ENCODE measurements at regions not wholly inside any gene's neighbourhood (a gene's known extent, or its start where the extent isn't known, plus 50 kb on each side); places are given as distances from the start of the nearest gene placed in this dataset.

DNA sequence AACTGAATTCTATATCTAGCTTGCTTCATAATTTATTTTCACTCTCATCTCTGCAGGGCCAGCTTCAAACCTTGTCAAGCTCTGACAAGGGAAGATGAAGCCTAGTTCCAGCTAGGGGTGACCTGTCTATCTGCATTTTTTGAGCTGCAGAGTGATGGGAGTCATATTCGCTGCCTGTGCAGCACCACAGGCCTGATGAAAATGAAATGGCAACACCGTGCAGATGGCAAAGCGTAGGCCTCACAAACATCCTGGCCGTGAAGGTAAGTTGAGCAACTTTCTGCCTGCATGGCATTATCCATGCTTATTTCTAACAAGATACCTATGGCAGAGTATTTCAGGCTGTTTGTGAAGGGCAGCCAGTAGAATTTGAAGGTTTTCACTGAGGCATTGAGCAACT is 86.4 kb upstream of the C1QTNF9B start:
- no peak for DNase-seq (ENCODE audit: low read depth)

DNA sequence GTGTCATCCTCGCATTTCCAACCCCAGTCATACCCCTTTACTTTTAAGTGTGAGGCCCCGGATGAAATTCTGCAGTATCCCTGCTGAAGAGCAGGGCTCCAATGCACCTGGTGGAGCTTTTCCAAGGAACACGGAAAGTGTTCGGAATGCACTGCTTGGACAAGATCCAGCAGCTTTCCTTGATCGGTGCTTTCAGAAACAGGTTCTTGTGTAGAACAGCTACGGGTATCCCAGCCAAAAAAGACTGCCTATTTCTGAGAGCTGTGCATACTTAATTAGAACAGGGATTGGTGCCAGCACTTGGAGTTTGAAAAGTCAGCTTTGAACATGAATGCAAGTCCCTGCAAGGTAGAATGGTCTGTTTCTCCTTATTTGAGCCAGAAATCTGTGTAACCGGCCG is 87.2 kb upstream of the C1QTNF9B start:
- no peak for DNase-seq (ENCODE audit: low read depth)

DNA sequence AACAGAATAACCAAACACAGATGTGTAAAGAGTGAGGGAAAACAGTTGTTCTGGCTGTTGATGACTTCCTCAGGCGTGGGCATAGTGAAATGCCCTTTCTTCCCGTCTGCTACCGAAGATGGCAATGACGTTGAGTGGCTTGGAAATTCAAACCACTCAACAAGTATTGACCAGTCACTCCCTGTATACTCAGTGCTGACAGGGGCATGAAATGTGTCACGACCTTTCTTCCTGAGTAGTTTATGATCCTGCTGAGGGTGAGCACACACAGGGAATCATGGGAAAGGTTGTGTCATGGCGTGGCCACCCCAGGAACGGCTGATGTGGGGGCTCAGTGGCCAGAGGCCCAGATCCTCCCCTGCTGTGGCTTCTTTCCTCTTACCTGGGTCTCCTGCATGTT is 87.8 kb upstream of the C1QTNF9B start:
- no peak for DNase-seq (ENCODE audit: low read depth)

DNA sequence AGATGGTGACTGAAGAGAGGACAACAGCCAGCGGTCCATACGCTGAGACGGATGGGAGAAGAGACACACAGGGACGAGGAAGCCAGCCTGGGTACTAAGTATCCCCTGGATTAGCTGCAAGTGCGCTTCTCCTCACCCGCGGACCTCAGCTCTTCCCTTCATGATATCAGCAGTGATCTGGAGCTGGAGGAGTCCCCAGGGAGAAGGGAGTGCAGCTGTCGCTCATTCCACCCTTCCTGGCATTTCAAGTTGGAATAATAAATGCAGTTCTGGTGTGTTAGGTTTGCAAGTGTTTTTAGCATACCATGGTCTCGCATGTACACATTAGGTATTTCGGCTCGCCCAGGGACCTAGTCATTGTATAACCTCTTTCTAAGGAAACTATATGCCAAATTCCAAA is 88.5 kb upstream of the C1QTNF9B start:
- DNase-seq (ENCODE audit: low read depth) = no peak

DNA sequence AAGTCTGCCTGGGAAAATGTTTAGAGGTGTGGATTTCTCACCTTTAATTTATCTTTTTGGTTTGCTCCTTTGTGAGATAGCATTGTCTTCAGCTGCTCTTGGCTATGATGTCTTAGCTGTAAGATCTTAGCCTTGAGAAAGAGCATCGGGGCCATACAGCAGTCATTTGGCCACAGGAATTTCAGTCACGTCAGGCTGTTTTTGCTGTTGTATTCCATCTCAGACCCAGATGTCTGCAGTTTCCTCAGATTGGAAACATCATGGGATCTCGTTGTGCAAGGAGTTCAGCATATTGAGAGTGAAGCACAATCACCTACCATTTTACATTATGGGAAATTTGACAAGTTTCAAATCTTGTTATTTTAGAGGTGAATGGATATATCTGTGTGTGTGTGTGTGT is 89.3 kb upstream of the C1QTNF9B start:
- DNase-seq (ENCODE audit: low read depth) = no peak

DNA sequence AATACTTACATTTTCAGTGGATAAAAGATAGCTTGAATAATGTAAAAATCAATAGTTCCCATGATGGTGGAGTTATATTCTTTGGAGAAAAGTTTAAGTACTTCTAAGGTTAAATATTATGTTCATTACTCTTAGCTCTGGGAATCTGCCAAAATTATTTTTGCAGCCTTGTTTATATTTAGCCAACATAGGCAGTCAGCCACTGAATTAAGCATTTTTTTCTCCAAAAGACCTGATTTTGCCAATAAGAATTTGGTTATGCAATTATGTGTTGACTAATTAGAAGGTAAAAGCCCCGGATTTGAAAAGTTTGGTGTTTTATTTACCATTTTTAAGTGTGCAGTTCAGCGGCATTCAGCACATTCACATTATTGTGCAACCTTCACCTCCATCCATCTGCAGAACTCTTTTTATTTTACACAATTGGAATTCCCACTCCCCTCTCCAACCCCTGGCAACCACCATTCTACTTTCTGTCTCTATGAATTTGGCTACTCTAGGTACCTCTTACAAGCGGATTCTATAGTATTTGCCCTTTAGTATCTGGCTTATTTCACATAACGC is 90.1 kb upstream of the C1QTNF9B start:
- DNase-seq (ENCODE audit: low read depth) = no peak

DNA sequence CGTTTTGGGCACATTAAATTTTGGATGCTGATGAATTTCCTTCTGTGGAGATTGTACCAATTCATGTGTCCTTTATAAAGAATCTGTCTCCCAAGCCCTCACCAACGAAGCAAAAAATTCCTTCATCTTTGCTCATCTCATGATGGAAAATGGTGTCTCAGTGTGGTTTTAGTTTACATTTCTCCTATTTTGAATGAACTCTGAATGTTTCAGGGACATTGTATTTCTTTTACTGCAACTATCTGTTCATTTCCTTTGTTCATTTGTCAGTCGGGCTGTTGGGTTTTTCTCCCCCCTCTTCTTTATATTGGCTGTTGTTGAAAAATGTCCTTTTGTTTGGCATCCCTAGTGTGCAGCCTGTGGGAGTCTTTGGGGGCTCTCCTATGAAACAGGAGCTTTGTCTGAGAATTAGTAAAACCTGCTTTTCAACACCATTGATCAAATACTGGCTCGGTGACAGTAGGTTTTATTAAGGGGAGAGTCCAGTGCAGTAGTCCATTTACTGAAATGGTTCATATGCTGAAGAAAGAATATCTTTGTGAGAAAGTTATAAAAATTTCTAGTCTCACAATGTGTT is 91.3 kb upstream of the C1QTNF9B start:
- no peak for DNase-seq (ENCODE audit: low read depth)

DNA sequence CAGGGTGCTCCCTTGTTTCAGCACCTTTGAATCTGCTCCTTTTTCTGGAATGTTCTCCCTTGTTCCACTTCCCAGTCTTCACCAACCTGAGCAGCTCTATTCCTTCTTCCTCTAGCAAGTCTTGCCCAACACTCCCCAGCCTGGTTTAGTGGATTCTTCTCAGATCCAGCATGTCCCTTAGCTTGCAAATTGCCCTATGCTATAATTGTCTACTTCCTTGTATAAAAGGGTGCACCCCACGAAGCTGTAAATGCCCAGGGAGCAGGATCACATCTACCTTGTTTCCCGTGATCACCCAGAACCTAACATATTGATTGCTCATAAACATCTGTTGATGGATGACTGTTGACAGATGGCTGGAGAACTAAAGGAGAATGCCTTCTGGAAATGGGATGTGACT is 93.2 kb upstream of the C1QTNF9B start:
- no peak for DNase-seq (ENCODE audit: low read depth)

DNA sequence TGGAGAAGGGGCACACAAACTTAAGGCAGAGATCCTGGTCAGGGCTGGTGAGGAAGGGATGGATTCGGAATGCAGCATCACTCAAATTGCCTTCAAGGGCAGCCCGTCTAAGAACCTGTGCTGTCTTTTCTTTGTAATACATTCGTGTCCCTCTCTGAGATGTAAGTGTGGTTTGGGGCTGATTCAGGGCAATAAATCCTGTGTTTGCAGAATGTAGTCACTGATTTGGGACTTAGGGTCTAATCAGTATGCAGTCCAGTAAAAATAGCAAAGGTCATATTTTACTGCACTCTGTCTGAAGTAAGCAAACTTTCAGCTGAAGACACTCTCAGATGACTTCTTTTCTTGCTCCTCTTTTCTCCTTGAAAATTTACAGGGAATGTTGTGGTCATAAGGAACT is 93.8 kb upstream of the C1QTNF9B start:
- no peak for DNase-seq (ENCODE audit: low read depth)

DNA sequence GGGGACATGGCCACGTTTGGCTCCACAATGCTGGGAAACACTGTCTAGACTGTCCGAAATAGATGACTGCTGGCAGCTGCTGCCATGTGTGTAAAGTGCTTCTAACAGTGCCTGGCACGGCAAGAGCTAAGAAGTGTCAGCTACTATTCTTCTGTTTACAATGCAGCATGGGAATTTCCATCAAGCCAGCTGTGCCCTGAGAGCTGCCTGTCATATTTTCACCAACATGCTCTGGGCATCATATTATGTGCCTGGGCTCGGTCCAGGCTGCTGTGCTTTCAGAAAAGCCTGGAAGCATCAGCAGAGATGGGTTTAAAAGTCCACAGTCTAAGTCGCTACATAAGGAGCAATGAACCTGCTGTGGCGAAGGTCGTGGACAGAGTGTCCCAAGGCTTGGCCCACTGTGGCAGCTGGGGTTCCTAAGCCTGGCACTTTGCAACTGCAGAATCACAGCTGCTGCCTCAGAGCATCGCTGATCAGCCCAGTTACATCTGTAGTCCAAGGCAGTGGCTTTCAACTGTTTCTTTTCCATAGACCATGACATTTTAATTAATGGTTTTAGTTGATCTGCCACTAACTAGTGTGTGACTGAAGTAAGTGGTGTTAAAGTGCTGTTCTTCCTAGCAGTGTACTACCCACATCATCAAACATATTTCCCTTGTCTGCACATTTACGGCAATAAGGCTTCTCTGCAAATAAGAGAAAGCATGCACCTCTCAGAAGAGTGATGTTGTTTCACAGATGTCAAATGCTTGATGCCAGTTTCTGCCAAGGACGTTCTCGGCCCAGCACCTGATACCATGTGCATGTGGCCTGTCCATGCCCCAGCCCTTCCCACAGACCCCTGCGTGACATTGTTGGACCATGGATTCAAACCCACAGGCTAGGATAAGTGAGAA is 95.7 kb upstream of the C1QTNF9B start:
- no peak for DNase-seq (ENCODE audit: low read depth)

DNA sequence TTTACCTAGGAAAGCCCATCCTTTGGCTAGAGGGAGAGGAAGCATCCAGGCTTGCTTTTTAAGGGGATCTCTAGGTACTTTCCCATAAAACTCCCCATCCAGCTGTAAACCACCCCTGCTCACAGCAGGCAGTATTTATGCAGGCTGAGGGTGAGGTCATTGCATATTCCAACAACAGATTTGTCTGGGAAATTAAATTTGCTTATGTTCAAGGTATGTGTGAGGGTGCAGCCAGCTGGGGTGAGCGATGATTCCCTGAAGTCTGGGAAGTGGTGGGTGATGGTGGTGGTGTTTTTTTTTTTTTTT is 96.3 kb upstream of the C1QTNF9B start:
- DNase-seq (ENCODE audit: low read depth) = no peak

DNA sequence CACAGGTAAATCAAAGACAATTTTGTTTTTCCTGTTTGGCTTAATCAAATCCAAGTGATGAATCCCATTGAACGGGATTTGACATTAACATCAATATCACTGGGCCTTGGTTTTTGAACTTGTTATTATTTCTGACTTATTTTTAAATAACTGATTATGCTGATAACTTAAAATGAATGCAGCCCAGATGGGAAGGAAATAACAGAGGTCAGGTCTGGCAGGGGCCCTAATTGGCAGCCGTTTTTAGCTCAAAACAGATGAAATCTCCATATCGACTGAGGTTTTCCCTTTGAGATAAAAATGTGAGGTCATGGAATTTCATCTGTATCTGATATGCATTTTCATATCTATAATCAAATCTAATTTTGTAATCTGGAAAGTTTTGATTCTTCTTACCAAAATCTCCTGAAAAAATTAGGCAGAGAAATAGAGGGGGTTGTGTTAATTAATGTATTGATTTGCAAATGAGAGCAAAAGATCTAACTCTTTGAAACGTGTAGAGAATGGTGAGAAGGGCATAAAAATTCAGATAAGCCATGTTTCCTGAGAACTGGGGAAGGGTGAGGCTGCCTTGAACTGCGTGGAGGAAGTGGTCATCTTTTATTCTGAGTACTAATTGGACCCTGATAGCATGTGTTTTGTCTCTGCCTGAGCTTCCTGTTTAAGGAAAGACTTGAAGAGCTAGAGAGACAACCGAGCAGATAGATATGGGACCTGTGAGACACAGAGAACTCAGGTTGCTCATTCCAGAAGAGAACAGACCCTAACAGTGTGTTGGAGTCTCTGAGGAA is 98.2 kb upstream of the C1QTNF9B start:
- no peak for DNase-seq (ENCODE audit: low read depth)

DNA sequence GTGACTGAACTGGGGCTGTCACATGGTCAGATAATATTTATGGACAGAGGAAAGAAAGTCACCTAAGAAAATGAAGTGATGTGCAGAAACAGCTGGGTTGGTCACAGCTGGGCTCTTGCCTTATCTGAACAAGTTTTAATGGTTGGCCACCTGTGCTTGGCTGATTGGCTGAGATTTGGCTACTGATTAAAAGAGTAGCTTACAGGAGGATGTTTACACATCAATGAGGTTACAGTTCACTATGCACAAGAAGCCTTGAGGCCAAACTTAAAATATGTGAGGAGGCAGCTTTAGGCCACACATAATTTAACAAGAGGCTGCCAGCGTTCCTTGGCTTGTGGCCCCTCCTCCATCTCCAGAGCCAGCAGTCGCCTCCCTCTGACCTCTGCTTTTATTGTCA is 99.2 kb upstream of the C1QTNF9B start:
- DNase-seq (ENCODE audit: low read depth) = no peak

DNA sequence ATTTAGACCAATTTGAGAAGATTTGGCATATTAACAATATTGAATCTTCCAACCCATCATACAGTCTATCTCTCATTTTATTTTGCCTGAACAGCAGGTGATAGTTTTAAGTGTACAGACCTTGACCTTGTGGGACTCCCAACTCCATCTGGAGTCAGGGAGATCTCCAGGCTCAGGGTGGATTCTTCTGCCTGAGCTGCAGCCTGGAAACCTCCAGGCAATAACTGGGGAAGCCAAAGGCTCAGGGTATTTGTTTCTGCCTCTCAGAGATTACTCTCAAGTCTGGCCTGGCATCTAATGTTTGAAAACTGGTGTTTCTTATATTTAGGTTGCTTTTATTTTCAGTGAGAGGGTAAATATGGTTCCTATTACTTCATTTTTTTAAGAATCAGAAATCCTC is 102.1 kb upstream of the C1QTNF9B start:
- no peak for DNase-seq (ENCODE audit: low read depth)

DNA sequence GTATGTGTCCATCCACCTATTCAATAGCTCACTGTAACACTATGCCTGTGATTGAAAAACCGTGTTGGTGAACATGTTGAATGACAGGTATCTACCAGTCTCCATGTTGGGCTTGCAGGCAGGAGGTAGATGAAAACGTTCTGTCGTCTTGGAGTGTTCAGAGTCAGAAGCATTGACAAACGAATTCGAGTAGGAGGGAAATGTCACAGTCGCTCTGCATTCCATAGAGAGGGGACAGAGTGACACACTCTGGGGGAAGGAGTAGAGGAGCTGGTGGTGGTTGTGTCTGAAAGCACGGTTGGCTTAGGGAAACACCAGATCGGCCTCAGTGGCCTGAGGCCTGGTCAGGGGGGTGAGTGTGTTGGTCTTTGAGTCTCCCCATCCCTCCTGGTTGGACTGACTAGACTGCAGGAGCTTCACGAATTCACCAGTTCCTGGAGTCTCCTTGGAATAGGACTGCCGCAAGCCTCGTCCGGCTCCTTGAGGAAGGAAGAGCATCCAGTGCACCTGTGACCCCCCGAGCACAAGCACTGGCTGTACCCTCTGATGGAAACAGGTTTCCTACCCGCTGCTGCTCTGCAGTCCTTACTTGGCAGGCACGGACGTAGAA is 105.0 kb upstream of the C1QTNF9B start:
- no peak for DNase-seq (ENCODE audit: low read depth)

DNA sequence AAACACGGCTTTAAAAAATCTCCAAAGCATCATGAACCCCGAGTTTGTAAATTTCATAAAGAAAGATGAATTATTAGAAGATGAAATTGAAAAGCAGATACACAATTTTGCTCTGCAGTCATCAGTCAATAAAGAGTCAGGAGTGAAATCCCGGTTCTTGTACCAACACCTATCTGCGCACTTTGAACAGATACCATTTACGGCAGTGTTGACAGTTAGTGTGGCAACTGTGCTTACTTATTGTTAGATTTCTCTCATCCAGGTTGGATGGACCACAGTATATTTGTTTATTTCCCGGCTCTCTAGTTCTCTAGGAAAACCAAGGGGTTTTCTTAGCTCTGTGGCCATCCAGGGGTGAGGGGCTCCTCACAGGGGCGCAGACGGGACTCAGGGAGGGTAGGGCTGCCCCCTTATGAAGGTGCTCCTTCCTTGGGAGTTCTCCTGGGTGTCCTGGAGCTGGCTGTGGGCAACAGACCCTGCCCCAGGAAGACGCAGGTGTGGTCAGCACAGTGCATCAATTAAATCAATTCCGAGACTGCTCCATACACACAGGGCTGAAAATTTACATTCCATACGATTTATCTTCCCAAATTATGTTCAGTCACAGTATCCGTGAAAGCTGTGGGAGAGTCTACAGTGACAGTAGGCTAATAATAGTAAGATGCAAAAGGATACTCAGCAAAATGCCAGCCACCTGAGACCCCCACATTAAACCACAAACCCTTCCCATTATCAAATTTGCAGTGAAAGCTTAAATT is 107.0 kb upstream of the C1QTNF9B start:
- DNase-seq (ENCODE audit: low read depth) = no peak

DNA sequence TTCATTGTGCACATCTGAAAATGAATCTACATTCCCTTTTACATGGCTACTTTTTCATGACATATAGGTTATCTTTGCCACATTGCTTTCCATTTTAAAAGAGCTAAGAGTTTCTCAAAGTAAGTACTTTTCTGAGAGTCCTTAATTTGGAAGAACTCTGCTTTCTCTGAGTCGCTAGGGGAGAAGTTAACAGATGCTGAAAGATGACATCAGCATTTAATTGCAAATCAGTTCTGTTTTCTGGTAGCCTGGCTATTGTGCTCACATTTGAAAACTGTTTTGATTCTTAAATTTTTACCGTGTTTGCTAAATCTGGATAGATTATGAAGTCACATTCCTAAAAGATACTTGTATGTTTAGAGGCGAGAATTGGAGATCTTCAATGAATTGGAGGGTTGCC is 107.7 kb upstream of the C1QTNF9B start:
- no peak for DNase-seq (ENCODE audit: low read depth)

DNA sequence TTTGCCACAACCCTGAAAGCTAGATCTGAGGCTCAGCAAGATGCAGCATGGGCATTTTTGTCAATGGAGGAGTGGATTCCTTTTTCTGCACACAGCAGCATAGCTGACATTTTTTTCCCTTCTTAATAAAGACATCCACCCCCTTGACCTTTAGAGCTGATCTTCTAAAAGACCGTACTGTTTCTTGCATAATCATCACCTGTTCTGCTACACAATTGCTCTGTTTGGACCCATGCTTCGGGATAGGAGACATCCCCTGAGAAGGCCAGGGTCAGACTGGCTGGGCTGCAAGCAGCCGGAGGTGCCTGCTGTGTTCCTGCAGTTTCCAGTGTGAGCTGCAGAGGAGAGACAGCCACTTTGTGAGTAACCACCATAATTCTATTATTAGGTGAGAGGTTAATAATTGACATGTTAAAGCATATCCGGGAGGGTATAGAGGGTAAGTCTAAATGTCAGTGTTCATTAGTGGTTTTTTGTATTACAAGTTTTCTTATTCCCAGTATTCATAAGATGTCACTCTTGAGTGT is 108.5 kb upstream of the C1QTNF9B start:
- no peak for DNase-seq (ENCODE audit: low read depth)

DNA sequence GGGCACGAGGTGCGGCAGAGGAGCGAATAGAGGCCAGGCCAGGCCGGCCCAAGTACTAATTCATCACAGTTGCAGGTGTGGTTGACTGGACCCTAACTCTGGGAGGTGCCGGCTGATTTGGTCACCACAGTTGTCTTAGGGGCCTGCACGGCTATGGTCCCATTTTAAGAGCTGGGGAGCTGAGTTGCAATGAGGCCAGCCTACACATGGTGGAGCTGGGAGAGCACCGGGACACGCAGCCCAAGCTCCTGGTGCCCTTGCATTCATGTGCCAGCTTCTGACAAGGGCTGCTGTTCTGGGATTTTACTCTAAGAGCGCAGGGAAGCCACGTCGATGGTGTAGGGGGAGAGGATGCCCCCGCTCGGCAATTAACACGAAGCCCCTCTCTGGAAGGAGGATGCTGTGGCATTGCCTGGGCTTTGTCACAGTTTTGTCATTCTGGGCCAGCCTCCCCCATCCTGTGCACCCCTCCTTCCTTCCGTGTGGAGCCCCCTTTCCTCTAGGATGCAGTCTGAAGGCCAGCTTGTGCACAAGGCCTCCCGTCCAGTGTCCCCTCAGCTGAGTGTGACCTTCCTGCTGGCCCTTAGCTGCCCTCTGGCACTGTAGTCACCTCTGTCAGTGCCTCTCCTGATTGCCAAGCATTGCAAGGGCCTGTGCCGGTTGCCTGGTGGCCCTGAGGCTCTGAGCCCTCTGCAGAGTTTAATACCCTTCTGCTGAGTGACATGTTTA is 109.4 kb upstream of the C1QTNF9B start:
- DNase-seq (ENCODE audit: low read depth) = no peak

DNA sequence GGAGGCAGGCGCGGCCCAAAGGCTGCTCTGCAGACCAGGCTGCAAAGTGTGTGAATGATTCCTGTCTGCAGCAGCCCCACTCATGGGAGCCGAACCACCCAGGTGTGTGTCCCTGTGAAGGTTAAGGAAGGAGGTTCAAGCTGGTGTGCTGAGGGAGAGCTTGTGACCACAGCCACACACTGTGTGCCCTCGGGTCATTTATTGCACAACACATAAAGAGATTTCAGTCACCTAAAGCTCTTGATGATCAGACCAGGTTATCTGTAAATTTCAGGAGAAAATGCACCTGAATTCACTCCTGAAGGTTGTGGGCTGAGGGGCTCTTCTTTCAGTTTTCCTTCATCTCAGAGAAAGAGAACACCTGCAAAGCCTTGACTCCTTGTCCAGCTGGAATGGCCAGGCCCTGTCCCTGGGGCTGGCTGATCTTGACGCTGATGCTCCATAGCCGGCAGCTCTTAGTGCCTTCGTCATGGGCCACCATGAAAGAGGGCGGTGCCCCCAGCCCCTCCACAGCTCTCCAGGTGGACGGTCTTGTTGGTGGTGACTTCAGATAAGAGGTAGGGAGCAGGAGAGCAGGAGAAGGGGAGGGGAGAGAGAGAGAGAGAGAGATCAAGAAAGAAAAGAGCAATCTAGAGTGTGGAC is 110.8 kb upstream of the C1QTNF9B start:
- no peak for DNase-seq (ENCODE audit: low read depth)

Measured in T-helper 22 cell (primary cell).